H1 (cell line): ENCODE measurements at regions not wholly inside any gene's neighbourhood (a gene's known extent, or its start where the extent isn't known, plus 50 kb on each side); places are given as distances from the start of the nearest gene placed in this dataset.

Source experiments
- CTCF ChIA-PET: fragments of 300-600 bp; sonication (Branson Sonifier 250); formaldehyde crosslinking; loops from one replicate; lab custom pipeline; 2021; ENCODE audit not compliant: partially characterized antibody; lab: Charles Lee
- POLR2A ChIA-PET: fragments of 300-600 bp; sonication (Branson Sonifier 250); formaldehyde crosslinking; loops from one replicate; lab custom pipeline; 2021; ENCODE audit warnings: inconsistent platforms; ENCODE audit not compliant: partially characterized antibody; lab: Charles Lee
- DNase-seq, 2 experiments: peaks; one replicate each; pipeline versions ENCODE4 v3.0.0 to v3.0.0-alpha.2; 2010 to 2022; ENCODE audit warnings: low spot score in 2 of 2, low read depth in 1 of 2, mixed read lengths in 1 of 2
- FAIRE-seq: peaks from 2 replicates; lab custom pipeline; 2011; peaks lifted over from hg19 to GRCh38; lab: Jason Lieb, UNC
- H2AFZ ChIP-seq: 2 replicates; pipeline ENCODE4 v1.8.1; 2012; ENCODE audit warnings: low read length, inconsistent platforms
- H2AK5ac ChIP-seq: 2 replicates; pipeline ENCODE4 v1.6.1; 2013; ENCODE audit warnings: low read depth, low read length
- H2BK120ac ChIP-seq: replicated peaks from 2 replicates; pipeline ENCODE3; 2013; ENCODE audit warnings: low read depth, low read length, inconsistent platforms
- H2BK12ac ChIP-seq: 2 replicates; pipeline ENCODE4 v1.6.1; 2013; ENCODE audit warnings: low read depth, low read length
- H2BK15ac ChIP-seq: 2 replicates; pipeline ENCODE4 v1.6.1; 2013; ENCODE audit warnings: low read length
- H2BK20ac ChIP-seq: 2 replicates; pipeline ENCODE4 v1.6.1; 2013; ENCODE audit warnings: low read length
- H2BK5ac ChIP-seq: 2 replicates; pipeline ENCODE4 v1.6.1; 2013; ENCODE audit warnings: low read depth, low read length
- H3K14ac ChIP-seq: 2 replicates; pipeline ENCODE4 v1.6.1; 2013; ENCODE audit warnings: inconsistent platforms; ENCODE audit not compliant: insufficient read length
- H3K18ac ChIP-seq: 2 replicates; pipeline ENCODE4 v1.6.1; 2013; ENCODE audit warnings: low read length; ENCODE audit errors: extremely low read depth
- H3K23ac ChIP-seq: 2 replicates; pipeline ENCODE4 v1.6.1; 2013; ENCODE audit warnings: inconsistent platforms; ENCODE audit not compliant: insufficient read length
- H3K23me2 ChIP-seq: 2 replicates; pipeline ENCODE4 v1.6.1; 2013; ENCODE audit warnings: low read depth, low read length
- H3K27ac ChIP-seq: 2 replicates; pipeline ENCODE4 v1.6.1; 2011; ENCODE audit warnings: low read depth, low read length, inconsistent platforms
- H3K27me3 ChIP-seq, 4 experiments: replicated peaks in 1 of 4; 1 replicate in 1 of 4; 2 replicates in 3 of 4; pipeline versions ENCODE4 v1.6.1 to v1.8.1; 2011 to 2013; ENCODE audit warnings: low read length in 3 of 4, mild to moderate bottlenecking in 3 of 4, inconsistent platforms in 2 of 4, mixed read lengths in 2 of 4, moderate library complexity in 1 of 4; ENCODE audit not compliant: control insufficient read depth in 3 of 4, insufficient read depth in 3 of 4; ENCODE audit errors: extremely low read depth in 1 of 4
- H3K36me3 ChIP-seq, 4 experiments: 2 replicates each; pipeline versions ENCODE4 v1.6.1 to v1.8.1; 2011 to 2013; ENCODE audit warnings: mild to moderate bottlenecking in 4 of 4, low read length in 3 of 4, moderate library complexity in 2 of 4, control low read depth in 1 of 4, inconsistent platforms in 1 of 4; ENCODE audit not compliant: insufficient read depth in 4 of 4, control insufficient read depth in 2 of 4
- H3K4ac ChIP-seq: replicated peaks from 2 replicates; pipeline ENCODE3; 2013; ENCODE audit warnings: low read length, low read depth, mixed read lengths, inconsistent platforms; ENCODE audit not compliant: insufficient read length
- H3K4me1 ChIP-seq, 4 experiments: replicated peaks in 1 of 4; 1 replicate in 1 of 4; 2 replicates in 3 of 4; pipeline versions ENCODE4 v1.6.1 to v1.8.1; 2011 to 2013; ENCODE audit warnings: low read length in 3 of 4, inconsistent platforms in 2 of 4, mixed read lengths in 1 of 4; ENCODE audit not compliant: insufficient read depth in 4 of 4, control insufficient read depth in 3 of 4
- H3K4me2 ChIP-seq, 2 experiments: 2 replicates each; pipeline versions ENCODE4 v1.6.1 to v1.8.1; 2011 to 2013; ENCODE audit warnings: low read depth in 2 of 2, low read length in 2 of 2, control low read depth in 1 of 2, inconsistent platforms in 1 of 2, mild to moderate bottlenecking in 1 of 2; ENCODE audit not compliant: insufficient read depth in 1 of 2
- H3K4me3 ChIP-seq, 4 experiments: fragments of 200-600, 300-600 bp in 1 of 4; sonication (generic), shearing (Covaris generic), sonication (Bioruptor Twin) in 1 of 4; 2 replicates each; pipeline versions ENCODE4 v1.5.1 to v1.8.1; 2011 to 2016; ENCODE audit warnings: low read length in 4 of 4, low read depth in 3 of 4, control low read depth in 2 of 4, inconsistent platforms in 2 of 4, mild to moderate bottlenecking in 2 of 4, mixed read lengths in 1 of 4, moderate library complexity in 1 of 4; ENCODE audit not compliant: insufficient read depth in 2 of 4; ENCODE audit errors: extremely low read depth in 1 of 4
- H3K56ac ChIP-seq: replicated peaks from 2 replicates; pipeline ENCODE3; 2013; ENCODE audit warnings: low read depth, mild to moderate bottlenecking, mixed read lengths, low read length, inconsistent platforms; ENCODE audit not compliant: insufficient read length
- H3K79me1 ChIP-seq: 2 replicates; pipeline ENCODE4 v1.6.1; 2013; ENCODE audit warnings: low read depth, low read length, control low read depth
- H3K79me2 ChIP-seq, 2 experiments: 2 replicates each; pipeline versions ENCODE4 v1.6.1 to v1.8.1; 2012 to 2013; ENCODE audit warnings: low read length in 2 of 2, mild to moderate bottlenecking in 2 of 2, inconsistent platforms in 1 of 2; ENCODE audit not compliant: insufficient read depth in 2 of 2, control insufficient read depth in 1 of 2
- H3K9ac ChIP-seq, 4 experiments: replicated peaks in 1 of 4; 1 replicate in 1 of 4; 2 replicates in 3 of 4; pipeline versions ENCODE4 v1.6.1 to v1.8.1; 2011 to 2013; ENCODE audit warnings: low read depth in 3 of 4, low read length in 3 of 4, control low read depth in 2 of 4, mild to moderate bottlenecking in 2 of 4, moderate library complexity in 2 of 4, inconsistent platforms in 1 of 4; ENCODE audit errors: extremely low read depth in 1 of 4
- H3K9me3 ChIP-seq, 2 experiments: 2 replicates each; pipeline versions ENCODE4 v1.6.1 to v1.8.1; 2012 to 2013; ENCODE audit warnings: mild to moderate bottlenecking in 2 of 2, moderate library complexity in 2 of 2, control low read depth in 1 of 2, inconsistent platforms in 1 of 2, low read depth in 1 of 2, low read length in 1 of 2, mixed read lengths in 1 of 2; ENCODE audit not compliant: insufficient read depth in 2 of 2
- H4K20me1 ChIP-seq, 2 experiments: replicated peaks in 1 of 2; 2 replicates each; pipeline versions ENCODE3 to v1.8.1; 2011 to 2013; ENCODE audit warnings: inconsistent platforms in 2 of 2, low read length in 2 of 2, mild to moderate bottlenecking in 1 of 2; ENCODE audit not compliant: insufficient read depth in 2 of 2, control insufficient read depth in 1 of 2
- H4K5ac ChIP-seq: 2 replicates; pipeline ENCODE4 v1.6.1; 2013; ENCODE audit warnings: low read length, low read depth, mixed read lengths, inconsistent platforms; ENCODE audit not compliant: insufficient read length
- H4K8ac ChIP-seq: 2 replicates; pipeline ENCODE4 v1.8.0; 2013; ENCODE audit warnings: mild to moderate bottlenecking, moderate library complexity, low read length, inconsistent platforms; ENCODE audit not compliant: insufficient read depth; ENCODE audit errors: extremely low read depth
- H4K91ac ChIP-seq: replicated peaks from 2 replicates; pipeline ENCODE3; 2013; ENCODE audit warnings: low read length, mixed read lengths, inconsistent platforms; ENCODE audit not compliant: insufficient read length
- ASH2L ChIP-seq: fragments of 200-600, 300-600 bp; sonication (generic); IDR thresholded peaks from one replicate; pipeline ENCODE4 v1.7.1; 2017; ENCODE audit warnings: low read length
- ATF3 ChIP-seq: IDR thresholded peaks from 2 replicates; pipeline ENCODE4 v1.6.1; 2011; ENCODE audit warnings: low read depth, mild to moderate bottlenecking, low read length; ENCODE audit not compliant: insufficient read depth
- BACH1 ChIP-seq: IDR thresholded peaks from 2 replicates; pipeline ENCODE4 v1.6.1; 2012; ENCODE audit warnings: low read length, improper control_type of control experiment
- CBX8 ChIP-seq: fragments of 300-800, 300-1000 bp; sonication (generic); IDR thresholded peaks from 2 replicates; pipeline ENCODE4 v1.7.1; 2016; ENCODE audit warnings: low read depth, low read length, borderline replicate concordance
- CREB1 ChIP-seq: IDR thresholded peaks from 2 replicates; pipeline ENCODE4 v1.6.1; 2012; ENCODE audit warnings: inconsistent platforms
- CTCF ChIP-seq, 3 experiments: IDR thresholded peaks; 1 replicate in 2 of 3; 2 replicates in 1 of 3; pipeline versions ENCODE4 v1.5.1 to v1.6.1; 2011; ENCODE audit warnings: low read length in 3 of 3, mild to moderate bottlenecking in 3 of 3, inconsistent platforms in 2 of 3, low read depth in 1 of 3, moderate library complexity in 1 of 3; ENCODE audit not compliant: insufficient read depth in 1 of 3; ENCODE audit errors: control extremely low read depth in 1 of 3
- JUND ChIP-seq: IDR thresholded peaks from 2 replicates; pipeline ENCODE4 v1.6.1; 2011; ENCODE audit warnings: mild to moderate bottlenecking, improper control_type of control experiment, low read length
- MAX ChIP-seq: IDR thresholded peaks from 2 replicates; pipeline ENCODE4 v1.6.1; 2012; ENCODE audit warnings: inconsistent platforms
- PHF8 ChIP-seq: fragments of 200-600 bp; sonication (generic); conservative IDR thresholded peaks from 2 replicates; pipeline ENCODE4 v1.7.1; 2012; ENCODE audit warnings: low read depth, mild to moderate bottlenecking, inconsistent platforms, low read length, moderate library complexity
- RAD21 ChIP-seq, 2 experiments: IDR thresholded peaks in 1 of 2; conservative IDR thresholded peaks in 1 of 2; 2 replicates each; pipeline ENCODE4 v1.6.1; 2011; ENCODE audit warnings: low read depth in 2 of 2, low read length in 2 of 2, improper control_type of control experiment in 1 of 2, inconsistent platforms in 1 of 2, mild to moderate bottlenecking in 1 of 2, moderate library complexity in 1 of 2
- SP1 ChIP-seq: IDR thresholded peaks from 2 replicates; pipeline ENCODE4 v1.6.1; 2011; ENCODE audit warnings: low read depth, low read length
- TAF7 ChIP-seq: optimal IDR thresholded peaks from 2 replicates; pipeline ENCODE3; 2011; ENCODE audit warnings: low read depth, mild to moderate bottlenecking, inconsistent platforms, low read length, moderate library complexity, borderline replicate concordance
- WGBS, 2 experiments: shearing (Covaris generic) in 1 of 2; methylation state at CpG; one replicate each; pipeline versions ENCODE4 v1.1.6 to v1.1.7; 2013 to 2015; ENCODE audit warnings: low lambda C conversion rate in 2 of 2, mixed read lengths in 2 of 2, inconsistent platforms in 1 of 2, low coverage in 1 of 2, missing lambda C conversion rate in 1 of 2; ENCODE audit not compliant: insufficient replicate concordance in 2 of 2, insufficient coverage in 1 of 2, insufficient read length in 1 of 2; ENCODE audit errors: extremely low coverage in 1 of 2, missing lambda C conversion rate in 1 of 2; 5-methylcytosine and 5-hydroxymethylcytosine counted together

- Histone ChIP-seq H3K4ac (no peak overlapping the region), H2BK15ac (no peak overlapping the region), H3K79me1 (no peaks in the 10 kb centered on the region), H2BK20ac (no peak overlapping the region), H3K23me2 (no peaks in the 10 kb centered on the region; the same call in 1 of the 2 replicates), H3K79me2 (no peaks in the 10 kb centered on the region), H4K20me1 (no peaks in the 10 kb centered on the region), H3K9ac (no peak overlapping the region), H3K27me3 (no peaks in the 10 kb centered on the region), H2BK12ac (no peak overlapping the region), H3K14ac (no peak overlapping the region), H3K23ac (no peak overlapping the region), H3K27ac (no peak overlapping the region), H2AFZ (no peak overlapping the region), H3K18ac (no peak overlapping the region), H3K4me3 (no peak overlapping the region), H2BK120ac (no peak overlapping the region), H2AK5ac (no peak overlapping the region), H4K8ac (no peak overlapping the region), H4K5ac (no peak overlapping the region), H3K36me3 (no peaks in the 10 kb centered on the region), H2BK5ac (no peak overlapping the region), H3K4me2 (no peak overlapping the region), H3K4me1 (peaks cover 0 to 2% (median 0%) of the 10 kb centered on the region in 4 experiments; a peak in 1 of 7 replicates), H3K56ac (no peak overlapping the region), H4K91ac (no peak overlapping the region), H3K9me3 (no peaks in the 10 kb centered on the region)
- ChIA-PET CTCF (no interaction called here), POLR2A (no interaction called here)
- DNase-seq (no peak), FAIRE-seq (no peak)
- 84% methylated on average over 1 of the region's 1 CpG; no CpG with 5 or more reads in 1 of the 2 experiments for WGBS, 2 experiments
- TF ChIP-seq CTCF (IDR thresholded peaks at IDR 0.05; ENCODE audit: control extremely low read depth in 1 of 3, insufficient read depth in 1 of 3, low read depth in 1 of 3, low read length in 3 of 3) = no peak
- no peak for TF ChIP-seq BACH1
- no peak for TF ChIP-seq ASH2L
- TF ChIP-seq TAF7 = no peak
- TF ChIP-seq SP1 = no peak
- TF ChIP-seq ATF3 = no peak
- no peak for TF ChIP-seq CBX8
- no peak for TF ChIP-seq PHF8
- no peak for TF ChIP-seq CREB1
- no peak for TF ChIP-seq RAD21 (IDR thresholded peaks at IDR 0.05 in 1 of 2, conservative IDR thresholded peaks at IDR 0.05 in 1 of 2; ENCODE audit: low read depth in 2 of 2, low read length in 2 of 2)
- no peak for TF ChIP-seq MAX
- no peak for TF ChIP-seq JUND
Observed at GRCh38 chr9:120267929-120268328, 312.0 kb downstream of the CDK5RAP2 start.
